Stimulated activated CD8-positive, alpha-beta memory T cell treated with anti-CD3 and anti-CD28 coated beads, Interleukin-4, amount 100 ng/mL, for 4 hours (primary cell): ENCODE measurements at regions not wholly inside any gene's neighbourhood (a gene's known extent, or its start where the extent isn't known, plus 50 kb on each side); places are given as distances from the start of the nearest gene placed in this dataset.

Experiments used
- DNase-seq, 2 donors: peaks; one replicate each; pipeline ENCODE4 v3.0.0-alpha.2; 2020; ENCODE audit warnings: low read depth in 2 of 2, low spot score in 1 of 2

- DNase-seq: no peak
These were observed 264.9 kb downstream of the UQCRFS1 start for GRCh38 chr19:28948026-28948425.

GRCh38 chr19:28943651-28944050, 269.3 kb downstream of the UQCRFS1 start:
- no peak for DNase-seq

- DNase-seq: no peak
These were observed 271.1 kb downstream of the UQCRFS1 start for GRCh38 chr19:28941833-28942232.

- DNase-seq: no peak
These were observed 272.0 kb downstream of the UQCRFS1 start for GRCh38 chr19:28940751-28941500.

GRCh38 chr19:28939236-28939635, 273.7 kb downstream of the UQCRFS1 start:
- DNase-seq: no peak

- no peak for DNase-seq
These were observed 276.9 kb downstream of the UQCRFS1 start for GRCh38 chr19:28936001-28936400.

GRCh38 chr19:28934631-28935030, 278.3 kb downstream of the UQCRFS1 start:
- DNase-seq: no peak

GRCh38 chr19:28933039-28933438, 279.9 kb downstream of the UQCRFS1 start:
- no peak for DNase-seq

GRCh38 chr19:28932446-28932845, 280.5 kb downstream of the UQCRFS1 start:
- DNase-seq: no peak

- no peak for DNase-seq
These were observed 283.9 kb downstream of the UQCRFS1 start for GRCh38 chr19:28929006-28929405.

GRCh38 chr19:28927456-28927855, 285.5 kb downstream of the UQCRFS1 start:
- no peak for DNase-seq

GRCh38 chr19:28920269-28921066, 292.5 kb downstream of the UQCRFS1 start:
- no peak for DNase-seq

- DNase-seq: no peak
These were observed 295.3 kb downstream of the UQCRFS1 start for GRCh38 chr19:28917621-28918020.

GRCh38 chr19:28915737-28916460, 297.1 kb downstream of the UQCRFS1 start:
- no peak for DNase-seq

GRCh38 chr19:28915202-28915601, 297.7 kb downstream of the UQCRFS1 start:
- no peak for DNase-seq

GRCh38 chr19:28914173-28914572, 298.8 kb downstream of the UQCRFS1 start:
- no peak for DNase-seq

- no peak for DNase-seq
These were observed 299.3 kb downstream of the UQCRFS1 start for GRCh38 chr19:28913626-28914025.

GRCh38 chr19:28908941-28909340, 304.0 kb downstream of the UQCRFS1 start:
- DNase-seq: no peak

- DNase-seq: no peak
These were observed 305.4 kb downstream of the UQCRFS1 start for GRCh38 chr19:28907534-28907933.

- no peak for DNase-seq
These were observed 307.0 kb downstream of the UQCRFS1 start for GRCh38 chr19:28905996-28906395.

- no peak for DNase-seq
These were observed 313.2 kb downstream of the UQCRFS1 start for GRCh38 chr19:28899703-28900102.

- no peak for DNase-seq
These were observed 314.7 kb downstream of the UQCRFS1 start for GRCh38 chr19:28898249-28898648.
